Adrenal gland (tissue), 5 donors: ENCODE measurements at regions not wholly inside any gene's neighbourhood (a gene's known extent, or its start where the extent isn't known, plus 50 kb on each side); places are given as distances from the start of the nearest gene placed in this dataset.

ENCODE experiments used
- CTCF ChIP-seq, 6 experiments: fragments of 450-650 bp in 4 of 6; fragments of 200-600 bp in 2 of 6; sonication (generic) in 1 of 6; IDR thresholded peaks; 1 replicate in 5 of 6; 2 replicates in 1 of 6; pipeline versions ENCODE4 v1.5.1 to v1.8.0; 2016 to 2021; ENCODE audit warnings: antibody characterized with exemption in 6 of 6, mild to moderate bottlenecking in 2 of 6, moderate library complexity in 1 of 6
- POLR2A ChIP-seq, 2 donors: fragments of 450-650 bp; IDR thresholded peaks; one replicate each; pipeline ENCODE4 v1.6.1; 2017; ENCODE audit warnings: antibody characterized with exemption in 2 of 2, mild to moderate bottlenecking in 2 of 2, moderate library complexity in 1 of 2
- donor health status: DM: no; HTN: no; CAD: no.

DNA sequence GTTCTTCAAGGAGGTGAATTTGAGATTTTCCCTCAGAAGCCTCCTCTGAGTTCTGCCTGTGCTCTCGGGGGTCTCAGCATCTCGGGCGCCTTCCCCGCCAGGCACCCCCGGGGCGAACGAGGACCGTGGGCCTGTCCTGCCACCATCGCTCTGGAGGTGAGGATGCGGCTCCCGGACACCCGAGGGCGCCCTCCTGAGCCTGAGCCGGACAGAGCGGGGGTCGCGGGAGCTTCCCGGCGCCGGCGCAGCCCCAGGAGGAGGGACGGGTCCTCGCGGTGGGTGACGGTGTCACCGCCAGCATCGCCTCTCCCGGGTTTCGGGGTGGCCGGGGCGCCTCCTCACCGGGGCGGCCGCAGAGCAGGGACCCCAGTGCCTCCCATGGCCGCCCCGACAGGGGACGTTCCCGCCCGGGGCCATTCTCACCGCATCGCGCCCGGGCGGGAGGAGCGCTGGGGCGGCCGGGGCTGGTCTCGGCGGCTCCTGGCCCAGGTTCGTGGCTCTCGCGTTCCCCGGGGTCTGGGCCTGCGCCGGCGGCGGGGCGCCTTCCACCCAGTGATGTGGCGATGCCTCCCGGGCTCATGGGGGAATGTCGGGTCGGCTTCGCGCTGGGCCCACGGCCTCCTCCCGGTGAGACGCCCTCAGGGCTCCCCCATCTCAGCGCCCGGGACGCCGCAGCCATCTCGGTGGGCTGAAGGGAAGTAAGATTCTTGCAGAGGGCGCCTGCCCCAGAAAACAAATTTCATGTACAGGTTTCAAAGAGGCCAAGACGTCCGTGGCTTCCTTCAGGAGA, 210.5 kb downstream of the ERMARD start:
- TF ChIP-seq CTCF (IDR thresholded peaks at IDR 0.05) (peak in 5 of 6 experiments; percentile 11 to 44 (median 33)), POLR2A (IDR thresholded peaks at IDR 0.05) (no peak)
